ENCODE measurements at regions not wholly inside any gene's neighbourhood (a gene's known extent, or its start where the extent isn't known, plus 50 kb on each side); places are given as distances from the start of the nearest gene placed in this dataset.

DNA sequence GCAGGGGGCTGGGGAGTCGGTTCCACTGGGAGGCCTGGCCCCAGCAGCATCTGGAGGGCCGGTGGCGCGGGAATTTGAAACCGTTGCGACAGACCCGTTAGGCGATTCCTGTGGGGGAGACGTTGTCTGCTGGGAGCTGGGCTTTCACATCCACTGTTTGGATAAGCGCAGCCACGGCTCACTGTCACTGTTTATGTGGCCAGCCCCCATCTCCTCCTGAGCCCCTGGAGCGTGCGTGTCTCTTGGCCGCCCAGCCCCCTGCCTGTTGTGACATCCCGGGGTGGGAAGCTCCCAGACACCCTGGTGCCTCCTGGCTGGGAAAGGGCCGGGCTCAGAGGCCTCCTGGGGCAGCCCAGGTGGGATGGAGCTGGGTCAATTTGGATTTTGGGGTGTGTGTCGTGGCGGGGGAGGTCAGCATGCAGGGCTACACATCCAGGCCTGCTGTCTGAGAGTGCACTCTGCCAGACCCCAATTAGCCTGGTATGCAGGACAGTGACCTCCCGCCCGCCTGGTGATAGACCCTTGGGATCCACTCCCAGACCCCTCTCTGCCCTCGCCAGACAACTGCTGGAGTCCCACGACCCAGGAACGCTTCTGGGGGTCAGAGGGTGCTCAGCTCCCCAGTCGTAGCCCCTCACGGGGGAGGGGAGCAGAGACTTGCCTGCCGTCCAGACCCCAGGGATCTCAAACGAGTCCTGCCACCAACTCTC is 62.0 kb upstream of the RNU6ATAC start:
- no peak for DNase-seq (ENCODE audit: low read depth)
- TF ChIP-seq, protein P1, sequence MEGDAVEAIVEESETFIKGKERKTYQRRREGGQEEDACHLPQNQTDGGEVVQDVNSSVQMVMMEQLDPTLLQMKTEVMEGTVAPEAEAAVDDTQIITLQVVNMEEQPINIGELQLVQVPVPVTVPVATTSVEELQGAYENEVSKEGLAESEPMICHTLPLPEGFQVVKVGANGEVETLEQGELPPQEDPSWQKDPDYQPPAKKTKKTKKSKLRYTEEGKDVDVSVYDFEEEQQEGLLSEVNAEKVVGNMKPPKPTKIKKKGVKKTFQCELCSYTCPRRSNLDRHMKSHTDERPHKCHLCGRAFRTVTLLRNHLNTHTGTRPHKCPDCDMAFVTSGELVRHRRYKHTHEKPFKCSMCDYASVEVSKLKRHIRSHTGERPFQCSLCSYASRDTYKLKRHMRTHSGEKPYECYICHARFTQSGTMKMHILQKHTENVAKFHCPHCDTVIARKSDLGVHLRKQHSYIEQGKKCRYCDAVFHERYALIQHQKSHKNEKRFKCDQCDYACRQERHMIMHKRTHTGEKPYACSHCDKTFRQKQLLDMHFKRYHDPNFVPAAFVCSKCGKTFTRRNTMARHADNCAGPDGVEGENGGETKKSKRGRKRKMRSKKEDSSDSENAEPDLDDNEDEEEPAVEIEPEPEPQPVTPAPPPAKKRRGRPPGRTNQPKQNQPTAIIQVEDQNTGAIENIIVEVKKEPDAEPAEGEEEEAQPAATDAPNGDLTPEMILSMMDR (IDR thresholded peaks at IDR 0.05; ENCODE audit: insufficient read depth, low read depth, low read length, missing control alignments): no peak
- no peak overlapping the region for H3K4me3 ChIP-seq (ENCODE audit: low read depth, low read length)

DNA sequence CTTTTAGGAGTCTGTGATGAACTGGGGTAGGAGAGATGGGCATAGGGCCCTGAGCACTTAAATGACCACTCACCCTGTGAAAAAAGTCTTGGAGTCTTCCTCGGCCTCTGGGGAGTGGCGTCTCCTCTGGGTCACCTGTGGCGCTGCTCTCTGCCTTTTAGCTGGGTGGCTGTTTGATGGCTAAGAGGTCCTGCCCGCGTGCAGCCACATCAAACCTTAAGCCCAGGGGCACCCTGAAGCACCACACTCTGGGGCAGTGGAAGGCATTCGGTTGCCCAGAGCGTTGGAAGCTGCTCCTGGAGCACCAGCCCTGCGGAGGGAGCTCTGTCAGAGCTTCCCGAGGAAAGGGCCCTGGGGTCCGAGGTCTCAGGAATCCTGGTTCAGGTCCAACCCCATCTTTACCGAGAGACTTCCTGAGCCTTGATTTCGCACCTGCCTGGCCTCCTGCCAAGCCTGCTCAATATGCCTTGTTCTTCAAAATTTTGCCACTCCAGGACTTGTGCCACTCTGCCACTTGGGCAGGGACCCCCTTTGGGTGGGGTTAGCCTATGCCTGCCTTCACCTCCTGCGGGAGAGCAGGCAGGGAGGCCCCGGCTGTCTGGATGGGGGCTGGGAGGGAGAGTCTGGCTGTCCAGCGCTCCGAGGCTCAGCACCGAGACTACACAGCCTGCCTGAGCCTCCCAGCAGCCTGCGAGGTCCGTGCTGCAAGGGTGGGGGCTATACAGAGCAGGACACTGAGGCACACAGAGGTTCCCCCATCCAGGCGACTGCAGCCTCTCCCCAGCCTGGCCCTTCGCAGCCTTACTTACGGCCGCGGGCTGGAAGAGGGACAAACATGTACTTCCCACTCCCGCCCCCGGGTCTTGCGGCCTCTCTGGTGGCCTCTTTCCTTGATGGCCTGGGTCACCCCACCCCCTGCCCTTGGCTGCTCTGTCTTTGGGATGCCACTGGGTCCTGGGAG is 63.4 kb upstream of the RNU6ATAC start:
- TF ChIP-seq, protein P1 (IDR thresholded peaks at IDR 0.05; ENCODE audit: insufficient read depth, low read depth, low read length, missing control alignments): no peak
- no peak overlapping the region for H3K4me3 ChIP-seq (ENCODE audit: low read depth, low read length)
- DNase-seq (ENCODE audit: low read depth): no peak

DNA sequence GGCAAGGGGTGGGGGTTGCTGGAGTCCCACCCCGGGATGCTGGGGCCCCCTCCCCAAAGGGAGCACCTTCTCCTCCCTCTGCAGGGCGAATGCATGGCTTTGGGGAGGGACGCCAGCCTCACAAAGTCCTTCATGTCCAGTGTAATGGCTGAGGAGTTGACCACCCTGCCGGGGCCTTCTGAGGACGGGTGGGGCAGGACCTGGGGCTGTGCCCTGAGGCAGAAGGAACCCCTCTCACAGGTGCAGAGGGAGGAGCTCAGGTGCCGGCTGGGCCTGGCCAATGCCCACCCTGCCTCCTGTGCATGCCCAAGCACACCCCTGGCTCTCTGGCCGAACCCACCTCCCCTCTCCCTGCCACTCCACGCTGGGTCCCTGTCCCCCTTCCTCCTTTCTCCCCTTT is 64.3 kb upstream of the RNU6ATAC start:
- TF ChIP-seq, protein P1 (IDR thresholded peaks at IDR 0.05; ENCODE audit: insufficient read depth, low read depth, low read length, missing control alignments): no peak
- DNase-seq (ENCODE audit: low read depth): no peak
- no peak overlapping the region for H3K4me3 ChIP-seq (ENCODE audit: low read depth, low read length)

DNA sequence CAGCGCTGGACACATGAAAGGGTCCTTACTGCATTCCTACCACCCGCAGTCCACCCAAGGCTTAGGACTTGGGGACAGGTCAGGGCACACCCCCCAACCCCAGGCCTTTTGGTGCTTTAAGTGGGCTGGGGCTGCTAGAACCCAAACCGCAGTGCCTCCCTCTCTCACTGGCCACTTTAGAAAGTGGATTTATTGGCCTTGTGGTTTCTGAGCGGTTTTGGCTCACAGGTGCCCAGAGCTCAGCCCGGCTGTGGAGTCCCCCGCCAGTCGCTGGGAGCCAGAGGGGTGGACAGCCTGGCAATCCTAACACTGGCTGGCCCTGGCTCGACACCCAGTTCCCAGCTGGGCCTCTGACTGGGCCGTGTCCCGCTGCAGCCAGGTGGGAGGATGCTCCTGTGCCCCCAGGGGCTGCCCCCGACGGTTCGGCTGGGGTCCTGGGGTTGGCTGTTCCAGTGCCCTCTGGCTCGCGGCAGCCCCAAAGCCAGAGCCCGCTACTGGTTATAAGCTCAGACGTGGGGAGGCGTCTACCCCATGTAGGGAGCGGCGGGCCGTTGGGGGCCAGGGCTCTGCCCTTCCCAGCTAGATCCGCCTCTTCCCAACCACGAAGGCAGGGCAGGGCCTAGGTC is 65.2 kb upstream of the RNU6ATAC start:
- no peak for DNase-seq (ENCODE audit: low read depth)
- H3K4me3 ChIP-seq (ENCODE audit: low read depth, low read length): no peak overlapping the region
- TF ChIP-seq, protein P1 (IDR thresholded peaks at IDR 0.05; ENCODE audit: insufficient read depth, low read depth, low read length, missing control alignments): no peak

DNA sequence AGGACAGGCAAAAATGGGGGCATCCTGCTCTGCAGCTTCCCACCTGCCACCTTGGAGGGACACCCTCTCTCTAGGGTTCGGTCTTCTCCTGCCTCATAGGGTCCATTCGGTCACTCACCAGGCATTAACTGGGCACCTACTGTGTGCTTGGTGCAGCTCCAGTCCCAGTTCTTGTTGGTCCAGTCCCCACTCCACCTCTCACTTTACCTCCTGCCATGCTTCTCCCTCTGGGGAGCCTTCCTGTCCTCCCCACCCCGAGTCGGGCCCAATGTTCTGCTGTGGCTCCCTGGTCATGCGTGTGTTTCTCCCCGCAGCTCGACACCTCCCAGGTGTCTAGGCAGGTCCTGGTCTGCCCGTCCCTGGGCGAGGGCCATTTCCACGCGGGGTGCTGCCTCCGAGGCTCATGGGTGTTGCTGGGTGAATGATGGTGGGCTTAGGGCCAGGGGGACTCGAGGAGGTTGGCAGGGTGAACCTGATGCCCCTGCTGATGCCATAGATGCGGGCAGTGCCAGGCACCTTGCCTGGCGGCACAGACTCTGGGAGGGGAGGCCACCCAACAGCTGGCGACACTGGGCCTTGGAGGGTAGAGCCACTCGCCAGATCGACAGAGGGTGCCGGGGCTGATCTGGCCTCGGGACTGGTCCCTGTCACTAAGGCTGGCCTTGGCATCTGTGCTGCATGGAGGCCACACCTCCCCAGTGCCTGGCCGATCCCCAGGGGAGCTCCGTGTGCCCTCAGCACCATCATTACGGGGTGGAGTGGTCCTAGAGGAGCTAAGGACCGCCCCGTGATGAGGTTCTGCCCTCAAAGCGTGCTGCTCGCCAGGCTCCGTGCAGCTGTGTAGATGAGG is 66.0 kb upstream of the RNU6ATAC start:
- TF ChIP-seq, protein P1 (IDR thresholded peaks at IDR 0.05; ENCODE audit: insufficient read depth, low read depth, low read length, missing control alignments): no peak
- no peak for DNase-seq (ENCODE audit: low read depth)
- H3K4me3 ChIP-seq (ENCODE audit: low read depth, low read length): no peak overlapping the region

DNA sequence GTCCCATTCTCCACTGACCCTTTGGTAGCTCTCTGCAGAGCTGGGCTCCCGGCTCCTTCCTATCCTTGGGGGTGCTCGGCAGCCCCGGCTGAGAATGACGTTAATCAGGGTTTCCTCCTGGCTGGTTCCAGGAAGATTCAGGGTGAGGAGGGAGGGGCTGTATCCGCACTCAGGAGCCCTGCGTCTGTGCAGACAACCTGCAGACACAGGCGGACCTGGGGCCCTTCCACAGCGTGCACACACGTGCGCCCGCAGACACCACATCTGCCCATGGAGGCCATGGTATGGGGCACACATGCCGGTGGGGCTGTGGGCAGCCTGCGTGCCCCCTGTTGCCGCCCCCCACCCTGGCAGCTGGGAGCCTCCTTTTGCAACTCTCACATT is 66.6 kb upstream of the RNU6ATAC start:
- TF ChIP-seq, protein P1 (IDR thresholded peaks at IDR 0.05; ENCODE audit: insufficient read depth, low read depth, low read length, missing control alignments): no peak

More for the DNA sequence above, 66.6 kb upstream of the RNU6ATAC start:
- no peak overlapping the region for H3K4me3 ChIP-seq (ENCODE audit: low read depth, low read length)
- DNase-seq (ENCODE audit: low read depth): no peak

Measured in GM12865 (cell line).